CD14-positive monocyte (primary cell): ENCODE measurements at regions not wholly inside any gene's neighbourhood (a gene's known extent, or its start where the extent isn't known, plus 50 kb on each side); places are given as distances from the start of the nearest gene placed in this dataset.

ENCODE experiments used
- DNase-seq, 3 donors: peaks; one replicate each; pipeline ENCODE4 v3.0.0-alpha.2; 2011 to 2022
- H2AFZ ChIP-seq: 2 replicates; pipeline ENCODE4 v1.6.0; 2012; ENCODE audit warnings: mild to moderate bottlenecking, low read depth, low read length, inconsistent platforms; ENCODE audit not compliant: insufficient read depth, poor library complexity, severe bottlenecking
- H3K27ac ChIP-seq, 2 donors: 1 replicate in 1 of 2; 2 replicates in 1 of 2; pipeline ENCODE4 v1.5.1; 2012 to 2013; ENCODE audit warnings: low read length in 2 of 2, control low read depth in 1 of 2, inconsistent platforms in 1 of 2, low read depth in 1 of 2, mild to moderate bottlenecking in 1 of 2
- H3K27me3 ChIP-seq, 2 donors: one replicate each; pipeline versions ENCODE4 v1.6.0 to v1.6.1; 2011 to 2013; ENCODE audit warnings: low read length in 2 of 2; ENCODE audit not compliant: control insufficient read depth in 2 of 2, insufficient read depth in 2 of 2
- H3K36me3 ChIP-seq, 2 donors: replicated peaks in 1 of 2; 1 replicate in 1 of 2; 2 replicates in 1 of 2; pipeline versions ENCODE4 v1.5.1 to v1.6.1; 2012 to 2013; ENCODE audit warnings: low read length in 2 of 2, control low read depth in 1 of 2, inconsistent platforms in 1 of 2, mild to moderate bottlenecking in 1 of 2; ENCODE audit not compliant: insufficient read depth in 2 of 2, control insufficient read depth in 1 of 2
- H3K4me1 ChIP-seq, 2 donors: 1 replicate in 1 of 2; 2 replicates in 1 of 2; pipeline versions ENCODE4 v1.5.1 to v1.6.1; 2012 to 2013; ENCODE audit warnings: low read length in 2 of 2, control low read depth in 1 of 2, inconsistent platforms in 1 of 2, mild to moderate bottlenecking in 1 of 2, moderate library complexity in 1 of 2; ENCODE audit not compliant: insufficient read depth in 2 of 2, control insufficient read depth in 1 of 2
- H3K4me2 ChIP-seq: replicated peaks from 2 replicates; pipeline ENCODE3; 2012; ENCODE audit warnings: low read length, moderate library complexity, mild to moderate bottlenecking; ENCODE audit not compliant: poor library complexity, severe bottlenecking; ENCODE audit errors: extremely low read depth
- H3K4me3 ChIP-seq, 3 experiments: fragments of 200-600 bp in 1 of 3; sonication (generic) in 1 of 3; replicated peaks in 1 of 3; 1 replicate in 2 of 3; 2 replicates in 1 of 3; pipeline ENCODE4 v1.5.1; 2011 to 2013; ENCODE audit warnings: low read length in 3 of 3, mild to moderate bottlenecking in 3 of 3, control low read depth in 2 of 3, low read depth in 2 of 3, inconsistent platforms in 1 of 3, moderate library complexity in 1 of 3
- H3K79me2 ChIP-seq: 2 replicates; pipeline ENCODE4 v1.6.0; 2012; ENCODE audit warnings: mild to moderate bottlenecking, control low read depth, inconsistent platforms, low read length, moderate library complexity; ENCODE audit not compliant: insufficient read depth
- H3K9ac ChIP-seq: 2 replicates; pipeline ENCODE4 v1.6.0; 2017; ENCODE audit warnings: low read length, mild to moderate bottlenecking; ENCODE audit not compliant: insufficient read depth, poor library complexity, severe bottlenecking
- H3K9me3 ChIP-seq, 2 donors: replicated peaks in 1 of 2; 1 replicate in 1 of 2; 2 replicates in 1 of 2; pipeline versions ENCODE4 v1.5.1 to v1.6.1; 2012 to 2013; ENCODE audit warnings: low read length in 2 of 2, control low read depth in 1 of 2; ENCODE audit not compliant: control insufficient read depth in 1 of 2, insufficient read depth in 1 of 2
- H4K20me1 ChIP-seq: 2 replicates; pipeline ENCODE4 v1.6.0; 2012; ENCODE audit warnings: mild to moderate bottlenecking, low read length, control low read depth, moderate library complexity; ENCODE audit not compliant: insufficient read depth
- H3K27ac Mint-ChIP-seq, 7 donors: one replicate each; pipeline ENCODE4 v1.8.0; 2020; ENCODE audit warnings: mild to moderate bottlenecking in 7 of 7, mixed read lengths in 7 of 7, moderate library complexity in 6 of 7, inconsistent platforms in 2 of 7
- H3K27me3 Mint-ChIP-seq, 3 donors: one replicate each; pipeline ENCODE4 v1.8.0; 2021 to 2022; ENCODE audit warnings: low read depth in 3 of 3, mild to moderate bottlenecking in 3 of 3, mixed read lengths in 3 of 3, moderate library complexity in 3 of 3, inconsistent platforms in 1 of 3
- H3K36me3 Mint-ChIP-seq, 2 donors: one replicate each; pipeline ENCODE4 v1.8.0; 2020; ENCODE audit warnings: mixed read lengths in 2 of 2, inconsistent platforms in 1 of 2, mild to moderate bottlenecking in 1 of 2
- H3K4me1 Mint-ChIP-seq: one replicate; pipeline ENCODE4 v1.8.0; 2020; ENCODE audit warnings: mild to moderate bottlenecking, mixed read lengths
- H3K4me3 Mint-ChIP-seq, 2 donors: one replicate each; pipeline ENCODE4 v1.8.0; 2020; ENCODE audit warnings: mild to moderate bottlenecking in 2 of 2, mixed read lengths in 2 of 2, moderate library complexity in 1 of 2
- H3K9me3 Mint-ChIP-seq, 7 donors: one replicate each; pipeline ENCODE4 v1.8.0; 2020 to 2022; ENCODE audit warnings: mixed read lengths in 7 of 7, mild to moderate bottlenecking in 6 of 7, moderate library complexity in 6 of 7, inconsistent platforms in 2 of 7
- CTCF ChIP-seq: fragments of 200-600 bp; IDR thresholded peaks from one replicate; pipeline ENCODE4 v1.8.0; 2022; ENCODE audit warnings: antibody characterized with exemption, mild to moderate bottlenecking
- WGBS: methylation state at CpG from one replicate; pipeline ENCODE4 v1.1.5; 2013; ENCODE audit warnings: missing lambda C conversion rate; ENCODE audit not compliant: insufficient coverage; 5-methylcytosine and 5-hydroxymethylcytosine counted together
- intact Hi-C, 2 donors: fragments of 100-400 bp; cut with micrococcal nuclease; formaldehyde crosslinking; loops; one replicate each; pipeline versions ENCODE4 v1.15.0 to v1.15.1; 2023

GRCh38 chr15:85947021-85947420, 132.7 kb upstream of the AGBL1 start:
- Histone ChIP-seq H3K4me3 (no peak overlapping the region), H3K4me2 (no peak overlapping the region), H3K9ac (no peak overlapping the region), H4K20me1 (no peaks in the 10 kb centered on the region), H3K4me1 (no peaks in the 10 kb centered on the region), H2AFZ (no peak overlapping the region), H3K36me3 (no peaks in the 10 kb centered on the region), H3K79me2 (no peaks in the 10 kb centered on the region), H3K27ac (no peak overlapping the region), H3K27me3 (no peaks in the 10 kb centered on the region), H3K9me3 (no peaks in the 10 kb centered on the region)
- H3K27ac Mint-ChIP-seq: no peak overlapping the region
- H3K36me3 Mint-ChIP-seq: no peaks in the 10 kb centered on the region
- TF ChIP-seq CTCF: no peak
- no peak for DNase-seq
- intact Hi-C loops: no loop called here
- no peaks in the 10 kb centered on the region for H3K4me1 Mint-ChIP-seq
- H3K9me3 Mint-ChIP-seq: peaks cover 0 to 4% (median 2%) of the 10 kb centered on the region in 7 donors
- H3K4me3 Mint-ChIP-seq: no peak overlapping the region
- 80% methylated on average over 1 of the region's 3 CpGs for WGBS
- peaks cover 3 to 5% (median 4%) of the 10 kb centered on the region in 3 donors for H3K27me3 Mint-ChIP-seq

DNA sequence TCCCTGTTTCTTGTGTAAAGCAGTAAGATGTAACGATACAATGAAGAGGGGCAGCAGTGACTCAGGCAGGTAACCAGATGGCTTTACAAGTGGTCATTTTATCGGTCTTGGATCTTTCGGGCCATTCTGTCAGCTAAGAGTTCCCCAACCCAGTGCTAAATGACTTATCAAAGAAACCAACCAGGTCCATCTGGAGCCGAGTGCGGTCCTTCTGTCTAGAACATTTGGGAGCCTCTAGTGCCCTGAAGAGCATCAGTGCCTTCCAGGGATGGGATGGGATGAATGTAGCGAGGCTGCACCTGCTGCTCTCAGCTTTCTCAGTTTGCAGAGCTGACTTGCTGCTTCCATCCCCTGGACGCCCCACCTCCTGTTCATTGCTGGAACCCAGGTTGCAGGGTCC, 131.7 kb upstream of the AGBL1 start:
- intact Hi-C loops: no loop called here
- no peak for DNase-seq
- Histone ChIP-seq H3K4me1 (no peaks in the 10 kb centered on the region), H3K9ac (no peak overlapping the region), H3K27ac (no peak overlapping the region), H2AFZ (no peak overlapping the region), H3K36me3 (no peaks in the 10 kb centered on the region), H3K4me2 (no peak overlapping the region), H3K4me3 (no peak overlapping the region), H3K79me2 (no peaks in the 10 kb centered on the region), H3K9me3 (no peaks in the 10 kb centered on the region), H3K27me3 (no peaks in the 10 kb centered on the region), H4K20me1 (no peaks in the 10 kb centered on the region)
- H3K4me3 Mint-ChIP-seq: no peak overlapping the region
- no peaks in the 10 kb centered on the region for H3K36me3 Mint-ChIP-seq
- WGBS: 89% methylated on average over 4 of the region's 7 CpGs
- peaks cover 0 to 4% (median 2%) of the 10 kb centered on the region in 7 donors for H3K9me3 Mint-ChIP-seq
- no peak overlapping the region for H3K27ac Mint-ChIP-seq
- H3K27me3 Mint-ChIP-seq: peaks cover 3 to 7% (median 4%) of the 10 kb centered on the region in 3 donors
- TF ChIP-seq CTCF: no peak
- H3K4me1 Mint-ChIP-seq: no peaks in the 10 kb centered on the region
